ENCODE measurements at regions not wholly inside any gene's neighbourhood (a gene's known extent, or its start where the extent isn't known, plus 50 kb on each side); places are given as distances from the start of the nearest gene placed in this dataset.
A peak's percentile ranks its signal among the peaks of the same experiment; 100 is the strongest.

DNA sequence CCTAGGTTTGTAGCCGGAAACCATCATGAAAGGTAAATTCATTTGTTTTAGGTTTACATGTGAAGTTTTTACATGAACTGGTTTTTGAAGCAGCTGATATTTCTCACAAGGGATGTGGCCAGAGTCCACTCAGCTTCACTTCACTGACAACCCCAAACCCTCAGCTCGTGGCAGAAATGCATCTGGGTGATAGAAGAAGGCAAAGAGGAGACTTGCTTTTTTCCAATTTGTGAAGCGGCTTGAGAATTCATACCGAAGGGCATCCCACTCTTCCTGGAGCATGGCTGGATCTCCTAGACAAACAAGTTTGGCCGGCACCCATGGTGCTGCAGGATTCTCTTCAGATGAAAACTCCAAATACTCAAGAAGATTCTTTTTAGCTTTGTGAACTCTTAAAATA, 392.8 kb upstream of the CNR1 start:
- DNase-seq: no peak

GRCh38 chr6:88556663-88557062, 390.5 kb upstream of the CNR1 start:
- DNase-seq: no peak

DNA sequence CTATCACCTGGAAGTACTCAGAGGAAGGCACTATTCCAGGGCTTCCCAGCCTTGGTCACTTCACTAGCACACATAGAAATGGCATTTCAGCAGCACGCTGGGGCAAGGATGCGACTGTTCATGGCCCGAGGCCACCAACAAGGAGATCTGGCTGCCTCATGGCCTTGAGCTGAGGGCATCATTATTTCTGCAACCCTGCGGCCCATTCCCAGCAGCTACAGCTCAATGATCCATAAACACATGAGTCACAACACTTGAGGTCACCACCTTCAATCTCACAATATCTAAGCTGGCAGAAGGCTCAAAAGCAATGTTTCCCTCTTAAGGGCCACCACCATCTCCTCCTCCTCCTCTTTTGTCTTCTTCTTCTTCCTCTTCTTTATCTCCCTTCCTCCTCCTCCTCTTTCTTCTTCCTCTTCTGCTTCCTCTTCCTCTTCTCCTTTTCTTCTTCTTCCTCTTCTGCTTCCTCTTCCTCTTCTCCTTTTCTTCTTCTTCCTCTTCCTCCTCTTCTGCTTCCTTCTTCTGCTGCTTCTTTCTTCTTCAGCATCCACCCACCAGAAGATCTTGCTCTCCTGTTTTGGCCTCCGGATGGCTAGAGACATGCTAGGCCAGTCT, 382.9 kb upstream of the CNR1 start:
- no peak for DNase-seq

GRCh38 chr6:88547768-88548167, 381.6 kb upstream of the CNR1 start:
- DNase-seq: no peak

DNA sequence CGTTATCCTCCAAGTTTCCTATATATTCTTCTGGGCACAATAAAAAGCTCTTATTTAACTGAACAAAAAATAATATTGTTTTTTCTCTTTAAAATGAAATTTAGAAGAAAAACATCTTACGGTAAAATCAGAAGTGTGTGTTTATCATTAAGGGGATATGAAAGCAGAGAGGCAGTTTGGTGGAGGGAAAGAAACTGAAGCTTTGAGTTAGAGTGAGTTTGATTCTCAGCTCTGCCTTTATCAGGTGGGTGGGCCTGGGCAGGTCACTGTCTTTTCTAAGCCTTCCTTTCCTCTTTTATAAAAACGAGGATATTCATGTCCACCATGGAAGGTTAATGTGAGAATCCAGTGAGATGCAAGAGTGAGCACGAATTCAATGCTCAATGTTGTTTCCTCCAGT, 379.8 kb upstream of the CNR1 start:
- DNase-seq: no peak

- no peak for DNase-seq
These were observed 379.0 kb upstream of the CNR1 start for GRCh38 chr6:88544986-88545612.

DNA sequence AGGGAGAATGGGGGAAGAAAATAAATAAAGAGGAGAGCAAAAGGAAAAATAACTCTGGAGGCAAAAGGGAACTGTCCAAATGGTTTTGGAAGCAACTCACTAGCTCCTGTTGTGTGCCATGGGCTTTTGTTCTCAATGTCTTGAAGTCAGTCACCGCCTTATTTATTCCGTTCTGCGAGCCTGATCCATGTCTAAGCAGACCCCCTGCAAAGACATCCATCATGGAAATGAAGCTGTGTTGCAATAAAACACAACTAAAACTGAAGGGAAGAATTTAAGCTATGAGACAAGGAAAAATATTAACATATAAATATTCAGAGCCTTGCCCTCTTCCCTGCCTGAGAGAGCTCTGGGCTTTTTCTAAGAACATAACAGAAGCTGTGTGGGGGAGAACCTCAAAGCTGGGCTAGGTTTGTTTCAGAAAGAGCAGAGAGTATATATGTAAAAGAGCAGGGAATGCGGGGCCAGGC, 373.2 kb upstream of the CNR1 start:
- DNase-seq: no peak

- no peak for DNase-seq
These were observed 372.7 kb upstream of the CNR1 start for GRCh38 chr6:88538840-88539239.

- DNase-seq: no peak
These were observed 372.1 kb upstream of the CNR1 start for GRCh38 chr6:88538130-88538706.

DNA sequence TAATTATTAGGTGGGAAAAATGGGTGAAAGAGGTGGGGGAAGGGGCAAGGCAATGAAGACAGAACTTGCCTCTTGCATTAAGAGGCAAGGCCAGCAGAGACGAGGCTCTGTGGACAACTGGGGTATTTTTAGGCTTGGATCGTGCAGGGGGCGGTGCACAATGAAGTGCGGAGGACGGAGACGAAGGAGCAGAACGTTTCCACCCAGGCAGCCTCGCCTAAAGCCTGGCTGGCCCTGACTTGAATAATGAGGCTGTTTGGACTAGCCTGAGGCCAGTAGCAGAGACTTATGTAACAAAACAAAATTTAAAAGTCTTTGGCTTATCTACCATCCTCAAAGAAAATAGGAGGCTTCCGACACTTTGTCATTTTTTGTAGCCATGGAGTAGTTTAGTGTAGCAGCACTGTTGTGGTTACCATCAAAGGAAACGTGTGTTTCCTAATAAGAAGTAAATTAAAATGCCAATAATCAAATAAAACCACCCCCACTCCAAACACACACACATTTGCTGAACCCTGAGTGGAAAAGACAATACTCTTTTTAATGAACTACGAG, 370.0 kb upstream of the CNR1 start:
- no peak for DNase-seq

DNA sequence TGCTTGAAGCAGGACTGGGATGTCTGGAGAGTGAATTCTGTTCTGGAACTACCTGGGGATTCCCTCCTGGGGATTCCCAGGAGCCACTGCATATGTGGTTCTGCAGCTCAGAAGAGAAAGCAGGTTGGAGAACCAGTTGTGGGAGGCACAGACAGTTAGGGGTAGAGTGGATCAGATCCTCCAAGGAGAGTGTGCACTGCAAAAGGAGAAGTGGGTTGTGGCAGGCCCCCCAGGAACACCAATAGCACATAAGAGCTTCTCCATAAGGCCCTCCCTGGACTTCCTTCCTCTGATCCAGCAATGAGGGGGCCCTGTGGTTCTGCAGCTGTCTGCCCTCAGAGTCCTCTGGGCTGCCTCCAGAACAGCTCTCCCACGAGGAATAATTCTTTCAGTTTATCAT, 369.2 kb upstream of the CNR1 start:
- DNase-seq: no peak

- no peak for DNase-seq
These were observed 366.2 kb upstream of the CNR1 start for GRCh38 chr6:88532241-88532860.

DNA sequence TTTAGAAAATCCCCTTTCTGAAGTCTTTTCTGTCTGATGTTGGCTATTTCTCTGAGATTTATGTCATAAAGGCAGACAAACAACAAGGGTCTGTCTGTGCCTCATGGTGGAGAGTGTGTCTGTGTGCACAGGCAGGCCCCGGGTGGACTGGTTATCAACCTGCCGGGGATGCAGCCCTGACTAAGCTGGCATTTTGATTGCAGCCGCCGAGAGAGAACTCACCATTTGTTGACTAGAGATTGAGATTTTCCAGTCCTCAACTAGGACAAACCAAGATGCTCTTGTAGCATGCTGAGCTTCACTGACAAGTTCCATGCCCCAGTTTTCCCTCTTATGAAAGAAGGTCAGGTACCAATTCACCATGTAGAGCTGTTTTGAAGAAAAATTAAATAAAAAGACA, 363.6 kb upstream of the CNR1 start:
- no peak for DNase-seq

- no peak for DNase-seq
These were observed 354.3 kb upstream of the CNR1 start for GRCh38 chr6:88520445-88520844.

DNA sequence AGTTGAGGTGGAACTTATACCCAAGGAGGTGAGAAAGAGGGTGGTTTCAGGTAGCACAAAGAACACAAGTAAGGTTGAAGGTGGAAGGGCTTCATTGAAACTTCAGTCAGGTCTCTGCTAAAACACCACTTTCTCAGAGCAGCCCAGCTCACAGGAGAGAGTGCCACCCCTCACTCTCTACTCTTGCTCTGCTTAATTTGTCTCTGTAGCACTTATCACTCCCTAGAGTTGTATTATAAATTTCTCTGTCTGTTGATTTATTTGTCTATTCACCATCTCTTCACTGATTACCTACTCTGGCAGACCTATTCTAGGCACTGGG, 353.8 kb upstream of the CNR1 start:
- no peak for DNase-seq

DNA sequence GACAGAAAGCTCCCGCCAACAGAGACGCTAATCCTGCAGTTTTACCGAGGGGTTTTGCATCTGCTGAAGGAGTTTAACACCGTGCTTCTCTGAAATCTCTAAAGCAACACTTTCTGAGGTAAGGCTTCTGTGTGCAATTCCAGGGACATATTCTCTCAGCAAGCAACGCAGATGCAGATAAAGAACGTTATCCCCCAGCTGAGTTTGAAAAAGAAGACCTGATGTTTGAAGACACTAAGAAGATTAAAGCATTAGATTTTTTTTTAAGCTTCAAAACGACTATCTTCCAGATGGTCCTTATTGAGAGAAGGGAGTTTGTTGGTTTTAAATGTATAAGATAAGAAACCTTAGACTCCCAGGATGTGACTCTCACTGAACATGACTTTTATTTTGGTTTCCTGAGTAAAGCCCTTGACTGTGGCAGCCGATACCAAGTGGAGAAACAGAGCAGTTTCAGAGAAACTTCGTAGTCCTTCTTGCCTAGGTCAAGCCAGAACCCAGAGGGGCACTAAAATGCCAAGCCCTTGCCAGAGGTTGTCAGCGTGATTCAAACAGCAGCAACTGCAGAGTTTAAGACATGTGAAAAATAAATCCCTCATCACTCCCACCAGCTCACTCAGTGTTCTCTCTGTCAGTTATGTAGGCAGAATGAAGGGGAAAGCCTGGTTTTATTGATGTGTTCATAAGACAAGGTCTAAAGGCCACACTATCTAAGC, 353.3 kb upstream of the CNR1 start:
- no peak for DNase-seq

DNA sequence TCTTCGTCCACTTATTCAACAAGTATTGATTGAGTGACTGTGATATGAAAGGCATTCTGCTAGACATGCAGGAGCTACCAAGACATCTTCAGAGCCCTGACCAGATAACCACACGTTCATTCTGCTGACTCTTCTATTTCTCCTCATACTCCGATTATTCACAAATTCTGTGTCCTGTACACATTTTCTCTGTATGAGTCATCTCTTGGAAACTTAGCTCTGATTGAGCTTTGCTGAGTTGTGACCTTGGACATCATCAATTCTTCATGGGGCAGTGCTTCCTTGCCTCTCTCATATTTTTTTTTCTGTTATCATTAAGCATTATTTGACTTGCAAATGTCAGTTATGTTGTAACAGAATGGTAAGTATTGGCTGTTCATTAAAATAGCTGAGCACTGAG, 351.6 kb upstream of the CNR1 start:
- peak; percentile 57 to 68 for DNase-seq

DNA sequence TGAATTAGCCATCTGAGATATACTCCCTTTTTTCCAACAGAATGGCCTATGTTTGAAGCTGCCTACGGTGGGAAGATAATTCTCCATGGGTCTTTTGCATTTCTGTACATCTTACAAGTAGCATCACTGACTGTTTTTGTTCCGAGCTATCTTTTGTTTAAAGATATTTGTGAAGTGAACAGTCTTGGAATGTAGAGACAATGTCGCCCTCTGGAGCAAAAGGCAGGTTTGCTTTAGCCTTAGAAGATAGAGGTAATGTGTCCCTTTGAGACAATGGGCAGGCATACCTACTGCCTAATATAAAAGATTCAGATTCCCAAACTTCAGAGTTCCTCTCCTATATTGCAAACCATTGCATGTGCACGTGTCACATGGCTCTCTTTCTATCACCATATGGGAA, 347.8 kb upstream of the CNR1 start:
- DNase-seq: no peak

DNA sequence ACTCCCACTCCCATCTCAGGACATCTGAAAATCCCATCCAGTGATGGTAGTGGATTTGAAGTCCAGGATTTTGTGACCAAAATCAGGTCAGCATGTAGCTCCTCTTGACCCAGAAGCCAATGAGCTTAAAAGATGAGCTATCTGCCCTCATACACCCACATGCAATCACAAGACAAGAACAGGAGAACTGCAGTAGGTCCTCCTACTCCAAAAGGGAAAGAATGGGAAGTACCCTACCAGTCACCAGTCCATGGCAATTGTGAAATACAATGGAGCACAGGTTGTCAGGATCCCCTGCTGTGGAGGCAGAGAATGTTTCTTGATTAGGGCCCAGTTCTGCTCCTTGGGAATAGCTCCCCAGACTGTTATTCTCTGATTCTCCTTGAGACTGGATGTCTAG, 347.3 kb upstream of the CNR1 start:
- DNase-seq: no peak

DNA sequence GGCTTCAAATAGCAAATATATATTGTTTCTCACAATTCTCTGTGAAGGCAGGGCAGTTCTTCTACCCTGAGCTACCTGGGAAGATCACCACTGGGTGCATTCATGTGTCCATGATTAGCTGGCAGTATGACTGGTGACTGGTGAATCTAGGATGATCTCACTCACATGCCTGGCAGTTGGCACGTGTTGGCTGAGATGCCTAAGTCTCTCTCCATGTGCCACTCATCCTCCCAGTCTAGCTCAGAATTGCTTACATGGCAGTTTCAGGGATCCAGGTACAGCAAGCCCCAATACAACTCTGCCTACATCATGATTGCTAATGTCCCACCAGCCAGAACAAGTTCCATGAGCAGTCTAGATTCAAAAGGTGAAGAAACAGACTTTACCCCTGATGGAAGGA, 346.8 kb upstream of the CNR1 start:
- DNase-seq: no peak

- no peak for DNase-seq
These were observed 336.2 kb upstream of the CNR1 start for GRCh38 chr6:88502391-88502790.

GRCh38 chr6:88499845-88500699, 333.9 kb upstream of the CNR1 start:
- DNase-seq: peak; percentile 54 to 59
